HepG2 (cell line): ENCODE measurements at regions not wholly inside any gene's neighbourhood (a gene's known extent, or its start where the extent isn't known, plus 50 kb on each side); places are given as distances from the start of the nearest gene placed in this dataset.

ENCODE experiments used
- BCLAF1 ChIP-seq: fragments of 450-650 bp; IDR thresholded peaks from 2 replicates; pipeline ENCODE4 v1.6.1; 2017; ENCODE audit warnings: mild to moderate bottlenecking
- CREM ChIP-seq, 2 experiments: sonication (generic) in 1 of 2; formaldehyde crosslinking in 1 of 2; IDR thresholded peaks; 2 replicates each; pipeline versions ENCODE4 v1.4.0 to v1.6.1; 2016 to 2020; ENCODE audit warnings: antibody characterized with exemption in 1 of 2, mild to moderate bottlenecking in 1 of 2, missing genetic modification reagents in 1 of 2
- ETS1 ChIP-seq: sonication (generic); formaldehyde crosslinking; IDR thresholded peaks from 2 replicates; pipeline ENCODE4 v1.4.0; 2020; ENCODE audit warnings: missing genetic modification reagents
- GABPA ChIP-seq, 2 experiments: IDR thresholded peaks; 2 replicates each; pipeline ENCODE4 v1.6.1; 2011 to 2016; ENCODE audit warnings: low read depth in 2 of 2, low read length in 1 of 2, missing biosample characterization in 1 of 2, missing genetic modification characterization in 1 of 2
- POLR2A ChIP-seq, 2 experiments: IDR thresholded peaks; 2 replicates each; pipeline ENCODE4 v1.6.1; 2011; ENCODE audit warnings: low read depth in 2 of 2, low read length in 2 of 2, mild to moderate bottlenecking in 1 of 2, moderate library complexity in 1 of 2; ENCODE audit not compliant: insufficient read depth in 1 of 2
- PRMT3 ChIP-seq: sonication (generic); formaldehyde crosslinking; IDR thresholded peaks from 2 replicates; pipeline ENCODE4 v1.8.1; 2022; ENCODE audit warnings: low read depth, mild to moderate bottlenecking, moderate library complexity, missing genetic modification reagents, borderline replicate concordance
- ZNF232 ChIP-seq: sonication (generic); formaldehyde crosslinking; IDR thresholded peaks from 2 replicates; pipeline ENCODE4 v1.4.0; 2020; ENCODE audit warnings: missing genetic modification reagents, borderline replicate concordance
- ZNF607 ChIP-seq: sonication (generic); formaldehyde crosslinking; IDR thresholded peaks from 2 replicates; pipeline ENCODE4 v1.5.1; 2020; ENCODE audit warnings: missing genetic modification reagents, mild to moderate bottlenecking, borderline replicate concordance
- TF ChIP-seq, protein P1 (sequence below): sonication (generic); formaldehyde crosslinking; IDR thresholded peaks from 2 replicates; pipeline ENCODE4 v1.5.0; 2020; ENCODE audit warnings: mild to moderate bottlenecking, missing genetic modification reagents, moderate library complexity
- TF ChIP-seq, protein P2 (sequence below): sonication (generic); formaldehyde crosslinking; IDR thresholded peaks from 2 replicates; pipeline ENCODE4 v1.4.0; 2020; ENCODE audit warnings: low read depth, mild to moderate bottlenecking, missing genetic modification reagents
- TF ChIP-seq, protein P3 (sequence below): sonication (generic); formaldehyde crosslinking; conservative IDR thresholded peaks from 2 replicates; pipeline ENCODE4 v1.4.0; 2020; ENCODE audit warnings: missing genetic modification reagents
- TF ChIP-seq, protein P4 (sequence below): sonication (generic); formaldehyde crosslinking; IDR thresholded peaks from 2 replicates; pipeline ENCODE4 v1.5.0; 2020; ENCODE audit warnings: missing genetic modification reagents
- TF ChIP-seq, protein P5 (sequence below): IDR thresholded peaks from 2 replicates; pipeline ENCODE4 v1.6.1; 2012; ENCODE audit warnings: inconsistent platforms

GRCh38 chr5:97906135-97906534 lies 723.1 kb upstream of the RIOK2 start:
- TF ChIP-seq CREM (IDR thresholded peaks at IDR 0.05) (no peak), CREM (CRISPR knock-in tag; IDR thresholded peaks at IDR 0.05) (no peak), ETS1 (no peak), ZNF232 (CRISPR knock-in tag) (no peak), GABPA (IDR thresholded peaks at IDR 0.05; ENCODE audit: low read depth, low read length) (no peak), GABPA (CRISPR knock-in tag; IDR thresholded peaks at IDR 0.05; ENCODE audit: low read depth) (no peak), PRMT3 (CRISPR knock-in tag) (no peak), POLR2A (IDR thresholded peaks at IDR 0.05; ENCODE audit: insufficient read depth in 1 of 2, low read depth in 2 of 2, low read length in 2 of 2) (no peak), ZNF607 (CRISPR knock-in tag) (no peak), BCLAF1 (no peak)
- TF ChIP-seq, protein P1, sequence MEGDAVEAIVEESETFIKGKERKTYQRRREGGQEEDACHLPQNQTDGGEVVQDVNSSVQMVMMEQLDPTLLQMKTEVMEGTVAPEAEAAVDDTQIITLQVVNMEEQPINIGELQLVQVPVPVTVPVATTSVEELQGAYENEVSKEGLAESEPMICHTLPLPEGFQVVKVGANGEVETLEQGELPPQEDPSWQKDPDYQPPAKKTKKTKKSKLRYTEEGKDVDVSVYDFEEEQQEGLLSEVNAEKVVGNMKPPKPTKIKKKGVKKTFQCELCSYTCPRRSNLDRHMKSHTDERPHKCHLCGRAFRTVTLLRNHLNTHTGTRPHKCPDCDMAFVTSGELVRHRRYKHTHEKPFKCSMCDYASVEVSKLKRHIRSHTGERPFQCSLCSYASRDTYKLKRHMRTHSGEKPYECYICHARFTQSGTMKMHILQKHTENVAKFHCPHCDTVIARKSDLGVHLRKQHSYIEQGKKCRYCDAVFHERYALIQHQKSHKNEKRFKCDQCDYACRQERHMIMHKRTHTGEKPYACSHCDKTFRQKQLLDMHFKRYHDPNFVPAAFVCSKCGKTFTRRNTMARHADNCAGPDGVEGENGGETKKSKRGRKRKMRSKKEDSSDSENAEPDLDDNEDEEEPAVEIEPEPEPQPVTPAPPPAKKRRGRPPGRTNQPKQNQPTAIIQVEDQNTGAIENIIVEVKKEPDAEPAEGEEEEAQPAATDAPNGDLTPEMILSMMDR (CRISPR knock-in tag), result no peak
- TF ChIP-seq, protein P2, sequence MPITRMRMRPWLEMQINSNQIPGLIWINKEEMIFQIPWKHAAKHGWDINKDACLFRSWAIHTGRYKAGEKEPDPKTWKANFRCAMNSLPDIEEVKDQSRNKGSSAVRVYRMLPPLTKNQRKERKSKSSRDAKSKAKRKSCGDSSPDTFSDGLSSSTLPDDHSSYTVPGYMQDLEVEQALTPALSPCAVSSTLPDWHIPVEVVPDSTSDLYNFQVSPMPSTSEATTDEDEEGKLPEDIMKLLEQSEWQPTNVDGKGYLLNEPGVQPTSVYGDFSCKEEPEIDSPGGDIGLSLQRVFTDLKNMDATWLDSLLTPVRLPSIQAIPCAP (CRISPR knock-in tag), result no peak
- TF ChIP-seq, protein P3, sequence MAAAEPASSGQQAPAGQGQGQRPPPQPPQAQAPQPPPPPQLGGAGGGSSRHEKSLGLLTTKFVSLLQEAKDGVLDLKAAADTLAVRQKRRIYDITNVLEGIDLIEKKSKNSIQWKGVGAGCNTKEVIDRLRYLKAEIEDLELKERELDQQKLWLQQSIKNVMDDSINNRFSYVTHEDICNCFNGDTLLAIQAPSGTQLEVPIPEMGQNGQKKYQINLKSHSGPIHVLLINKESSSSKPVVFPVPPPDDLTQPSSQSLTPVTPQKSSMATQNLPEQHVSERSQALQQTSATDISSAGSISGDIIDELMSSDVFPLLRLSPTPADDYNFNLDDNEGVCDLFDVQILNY, result no peak
- TF ChIP-seq, protein P4, sequence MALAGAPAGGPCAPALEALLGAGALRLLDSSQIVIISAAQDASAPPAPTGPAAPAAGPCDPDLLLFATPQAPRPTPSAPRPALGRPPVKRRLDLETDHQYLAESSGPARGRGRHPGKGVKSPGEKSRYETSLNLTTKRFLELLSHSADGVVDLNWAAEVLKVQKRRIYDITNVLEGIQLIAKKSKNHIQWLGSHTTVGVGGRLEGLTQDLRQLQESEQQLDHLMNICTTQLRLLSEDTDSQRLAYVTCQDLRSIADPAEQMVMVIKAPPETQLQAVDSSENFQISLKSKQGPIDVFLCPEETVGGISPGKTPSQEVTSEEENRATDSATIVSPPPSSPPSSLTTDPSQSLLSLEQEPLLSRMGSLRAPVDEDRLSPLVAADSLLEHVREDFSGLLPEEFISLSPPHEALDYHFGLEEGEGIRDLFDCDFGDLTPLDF (CRISPR knock-in tag), result no peak
- TF ChIP-seq, protein P5, sequence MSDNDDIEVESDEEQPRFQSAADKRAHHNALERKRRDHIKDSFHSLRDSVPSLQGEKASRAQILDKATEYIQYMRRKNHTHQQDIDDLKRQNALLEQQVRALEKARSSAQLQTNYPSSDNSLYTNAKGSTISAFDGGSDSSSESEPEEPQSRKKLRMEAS, result no peak
